SH-SY5Y (cell line): ENCODE measurements at regions not wholly inside any gene's neighbourhood (a gene's known extent, or its start where the extent isn't known, plus 50 kb on each side); places are given as distances from the start of the nearest gene placed in this dataset.

Source experiments
- GATA2 ChIP-seq: IDR thresholded peaks from 2 replicates; pipeline ENCODE4 v1.6.1; 2011; ENCODE audit warnings: mild to moderate bottlenecking, low read depth, low read length
- GATA3 ChIP-seq: IDR thresholded peaks from 2 replicates; pipeline ENCODE4 v1.6.1; 2011; ENCODE audit warnings: low read depth, mild to moderate bottlenecking, low read length, moderate library complexity

DNA sequence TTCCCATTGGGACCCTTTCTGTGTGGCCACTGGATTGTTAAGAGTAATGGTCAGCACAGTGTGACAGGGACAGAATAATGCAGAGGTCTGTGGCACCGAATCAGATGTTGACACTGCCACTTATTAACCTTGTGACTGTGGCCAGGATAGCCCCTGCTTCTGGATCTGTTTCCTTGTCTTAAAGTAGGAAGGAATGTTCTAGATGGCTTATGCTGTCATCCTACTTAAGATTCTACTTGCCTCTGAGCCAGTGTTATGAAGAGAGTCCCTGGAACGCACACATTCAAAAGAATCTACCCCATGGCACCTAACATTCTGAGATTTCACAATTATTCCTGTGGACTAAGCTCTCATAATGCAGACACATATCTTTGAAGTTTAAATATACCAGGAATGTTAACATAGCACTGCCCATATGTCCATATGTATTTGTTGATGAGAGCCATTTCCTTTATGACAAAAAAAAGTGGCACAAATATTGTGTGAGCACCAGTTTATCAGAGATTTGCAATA lies 612.7 kb downstream of the TLR4 start:
- TF ChIP-seq GATA3 = no peak
- TF ChIP-seq GATA2 = no peak
